ENCODE measurements at regions not wholly inside any gene's neighbourhood (a gene's known extent, or its start where the extent isn't known, plus 50 kb on each side); places are given as distances from the start of the nearest gene placed in this dataset.

- Histone ChIP-seq H3K36me3 (no peaks in the 10 kb centered on the region), H3K27me3 (no peaks in the 10 kb centered on the region), H3K4me3 (no peak overlapping the region), H3K9ac (ENCODE audit: low read depth in 2 of 2, low read length in 2 of 2) (no peak overlapping the region), H3K9me3 (no peaks in the 10 kb centered on the region), H3K4me1 (no peaks in the 10 kb centered on the region), H3K27ac (no peak overlapping the region)
- no peak for DNase-seq
- no peak for TF ChIP-seq CTCF (IDR thresholded peaks at IDR 0.05)
- intact Hi-C loops (cut with DNase I) = no loop called here
These were observed 103.1 kb upstream of the CSF3R start for GRCh38 chr1:36585569-36586548.

- H3K27me3 ChIP-seq = no peaks in the 10 kb centered on the region
- no peaks in the 10 kb centered on the region for H3K4me1 ChIP-seq
- no peak overlapping the region for H3K4me3 ChIP-seq
- no peak overlapping the region for H3K9ac ChIP-seq (ENCODE audit: low read depth in 2 of 2, low read length in 2 of 2)
- H3K9me3 ChIP-seq = no peaks in the 10 kb centered on the region
- no peak overlapping the region for H3K27ac ChIP-seq
- no peak for DNase-seq
- intact Hi-C loops (cut with DNase I) = no loop called here
- H3K36me3 ChIP-seq = no peaks in the 10 kb centered on the region
- no peak for TF ChIP-seq CTCF (IDR thresholded peaks at IDR 0.05)
These were observed 102.3 kb upstream of the CSF3R start for GRCh38 chr1:36584874-36585453.

GRCh38 chr1:36583980-36584782, 101.5 kb upstream of the CSF3R start:
- no peak for TF ChIP-seq CTCF (IDR thresholded peaks at IDR 0.05)
- no peak overlapping the region for H3K27ac ChIP-seq
- no peaks in the 10 kb centered on the region for H3K27me3 ChIP-seq
- no peak overlapping the region for H3K4me3 ChIP-seq
- no peaks in the 10 kb centered on the region for H3K9me3 ChIP-seq
- H3K9ac ChIP-seq (ENCODE audit: low read depth in 2 of 2, low read length in 2 of 2) = no peak overlapping the region
- no peak for DNase-seq
- intact Hi-C loops (cut with DNase I) = no loop called here
- H3K4me1 ChIP-seq = no peaks in the 10 kb centered on the region
- H3K36me3 ChIP-seq = no peaks in the 10 kb centered on the region

GRCh38 chr1:36583080-36583479, 100.4 kb upstream of the CSF3R start:
- no peak for TF ChIP-seq CTCF (IDR thresholded peaks at IDR 0.05)
- Histone ChIP-seq H3K4me3 (no peak overlapping the region), H3K27me3 (no peaks in the 10 kb centered on the region), H3K36me3 (no peaks in the 10 kb centered on the region), H3K9ac (ENCODE audit: low read depth in 2 of 2, low read length in 2 of 2) (no peak overlapping the region), H3K27ac (no peak overlapping the region), H3K9me3 (no peaks in the 10 kb centered on the region), H3K4me1 (no peaks in the 10 kb centered on the region)
- no peak for DNase-seq
- intact Hi-C loops (cut with DNase I) = no loop called here

GRCh38 chr1:36582066-36582755, 99.5 kb upstream of the CSF3R start:
- Histone ChIP-seq H3K4me3 (no peak overlapping the region), H3K36me3 (no peaks in the 10 kb centered on the region), H3K27me3 (no peaks in the 10 kb centered on the region), H3K9ac (ENCODE audit: low read depth in 2 of 2, low read length in 2 of 2) (no peak overlapping the region), H3K27ac (no peak overlapping the region), H3K9me3 (no peaks in the 10 kb centered on the region), H3K4me1 (no peaks in the 10 kb centered on the region)
- no peak for DNase-seq
- intact Hi-C loops (cut with DNase I) = no loop called here
- TF ChIP-seq CTCF (IDR thresholded peaks at IDR 0.05) = no peak

Data from colonic mucosa (tissue), 4 donors.